ENCODE measurements at regions not wholly inside any gene's neighbourhood (a gene's known extent, or its start where the extent isn't known, plus 50 kb on each side); places are given as distances from the start of the nearest gene placed in this dataset.

- Histone ChIP-seq H2AFZ (ENCODE audit: low read length) (no peak overlapping the region), H3K4me3 (replicated peaks in 1 of 3; ENCODE audit: insufficient read depth in 1 of 3, low read depth in 2 of 3, low read length in 3 of 3) (no peak overlapping the region), H3K36me3 (replicated peaks in 1 of 2; ENCODE audit: control insufficient read depth in 1 of 2, insufficient read depth in 2 of 2, low read length in 2 of 2) (no peaks in the 10 kb centered on the region), H3K9me3 (ENCODE audit: low read length) (0 out of 2 replicates have a peak, but pooled peaks cover 2% of the 10 kb centered on the region), H3K79me2 (ENCODE audit: insufficient read depth, low read length) (no peaks in the 10 kb centered on the region), H3K4me1 (ENCODE audit: insufficient read depth, low read length) (no peaks in the 10 kb centered on the region), H3K9ac (ENCODE audit: insufficient read depth, low read depth, low read length) (no peak overlapping the region), H3K4me2 (ENCODE audit: low read depth, low read length) (no peak overlapping the region), H4K20me1 (ENCODE audit: insufficient read depth, low read length) (no peaks in the 10 kb centered on the region), H3K27ac (ENCODE audit: extremely low read length, insufficient read depth, low read length) (no peak overlapping the region), H3K27me3 (ENCODE audit: control insufficient read depth in 1 of 2, insufficient read depth in 2 of 2, low read length in 2 of 2) (no peaks in the 10 kb centered on the region)
- DNase-seq (ENCODE audit: low spot score) (no peak), ATAC-seq (no peak), FAIRE-seq (no peak)
- CTCF ChIA-PET (ENCODE audit: low intra/inter-chr PET ratio, low total read pairs): no interaction called here
- 0% methylated on average over 3 of the region's 3 CpGs for WGBS (ENCODE audit: low lambda C conversion rate)
- POLR2A ChIA-PET: no interaction called here
- in situ Hi-C loops (cut with HindIII; ENCODE audit: extremely low pct_ligation_motif_present, low pct_unique_long_range_greater_than_20kb) (no loop called here), intact Hi-C loops (cut with micrococcal nuclease; ENCODE audit: unreplicated experiment) (no loop called here)
- BruUV-seq (replicated peaks): no TSS peak
- no peak for TF ChIP-seq ZNF484 (CRISPR knock-in tag; IDR thresholded peaks at IDR 0.05; ENCODE audit: borderline replicate concordance, low read depth)
- no peak for TF ChIP-seq KLF9 (CRISPR knock-in tag; IDR thresholded peaks at IDR 0.05; ENCODE audit: low read depth)
- TF ChIP-seq ARID5B (CRISPR knock-in tag; IDR thresholded peaks at IDR 0.05): no peak
- no peak for TF ChIP-seq CBX1 (IDR thresholded peaks at IDR 0.05; ENCODE audit: low read depth)
- TF ChIP-seq PATZ1 (CRISPR knock-in tag; IDR thresholded peaks at IDR 0.05): no peak
- TF ChIP-seq ZNF652 (CRISPR knock-in tag; IDR thresholded peaks at IDR 0.05; ENCODE audit: borderline replicate concordance, low read depth): no peak
- TF ChIP-seq NR3C1 (CRISPR knock-in tag; IDR thresholded peaks at IDR 0.05): no peak
- no peak for TF ChIP-seq KDM5B (CRISPR knock-in tag; IDR thresholded peaks at IDR 0.05; ENCODE audit: borderline replicate concordance)
- TF ChIP-seq ZKSCAN8 (CRISPR knock-in tag; IDR thresholded peaks at IDR 0.05; ENCODE audit: borderline replicate concordance): no peak
- no peak for TF ChIP-seq HNRNPLL (IDR thresholded peaks at IDR 0.05; ENCODE audit: low read depth, low read length, poor library complexity, severe bottlenecking)
- no peak for TF ChIP-seq ZFP1 (CRISPR knock-in tag; IDR thresholded peaks at IDR 0.05)
- TF ChIP-seq SNAPC4 (CRISPR knock-in tag; IDR thresholded peaks at IDR 0.05): no peak
- TF ChIP-seq LRRFIP1 (CRISPR knock-in tag; conservative IDR thresholded peaks at IDR 0.05): no peak
Observed at GRCh38 chr16:26386096-26386495, 680.6 kb upstream of the C16orf82 start.

Data from HepG2 (cell line).